ENCODE measurements at regions not wholly inside any gene's neighbourhood (a gene's known extent, or its start where the extent isn't known, plus 50 kb on each side); places are given as distances from the start of the nearest gene placed in this dataset.

DNA sequence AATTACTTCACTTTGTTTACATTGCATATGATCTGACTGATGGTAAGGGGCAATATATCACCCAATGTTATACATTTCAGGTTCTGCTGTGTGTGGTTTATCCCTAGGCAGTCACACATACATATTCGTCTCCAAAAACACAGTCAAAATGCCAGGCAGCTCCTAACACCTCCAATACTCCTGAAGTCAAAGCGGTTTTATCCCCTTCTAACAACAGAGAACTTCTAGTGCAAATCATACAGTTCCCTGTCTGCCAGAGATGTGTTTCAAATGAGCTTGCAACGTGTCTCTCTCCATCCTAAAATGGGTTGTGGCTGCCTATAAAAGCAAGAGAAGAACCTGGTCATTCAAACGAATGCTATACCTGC lies 328.9 kb downstream of the ELAVL2 start:
- no peaks in the 10 kb centered on the region for H3K9me2 ChIP-seq (ENCODE audit: insufficient read depth, low read length)
- H3F3A ChIP-seq (ENCODE audit: insufficient read depth, low read length, poor library complexity, severe bottlenecking): no peaks in the 10 kb centered on the region
- peak overlapping the region; percentile 6 for H3K4me3 ChIP-seq (ENCODE audit: low read length)
- no peak for TF ChIP-seq TAF1 (IDR thresholded peaks at IDR 0.05; ENCODE audit: low read depth)
- TF ChIP-seq EP300 (conservative IDR thresholded peaks at IDR 0.05; ENCODE audit: poor library complexity, severe bottlenecking): no peak
- TF ChIP-seq MXI1 (conservative IDR thresholded peaks at IDR 0.05; ENCODE audit: poor library complexity, severe bottlenecking): no peak
- no peak for TF ChIP-seq POLR2AphosphoS5 (IDR thresholded peaks at IDR 0.05)
- TF ChIP-seq EZH2 (IDR thresholded peaks at IDR 0.05; ENCODE audit: borderline replicate concordance, insufficient read depth, low read length, poor library complexity, severe bottlenecking): no peak
- no peak for TF ChIP-seq SMC3 (conservative IDR thresholded peaks at IDR 0.05; ENCODE audit: poor library complexity)
- TF ChIP-seq RAD21 (conservative IDR thresholded peaks at IDR 0.05): no peak
- TF ChIP-seq, protein P1, sequence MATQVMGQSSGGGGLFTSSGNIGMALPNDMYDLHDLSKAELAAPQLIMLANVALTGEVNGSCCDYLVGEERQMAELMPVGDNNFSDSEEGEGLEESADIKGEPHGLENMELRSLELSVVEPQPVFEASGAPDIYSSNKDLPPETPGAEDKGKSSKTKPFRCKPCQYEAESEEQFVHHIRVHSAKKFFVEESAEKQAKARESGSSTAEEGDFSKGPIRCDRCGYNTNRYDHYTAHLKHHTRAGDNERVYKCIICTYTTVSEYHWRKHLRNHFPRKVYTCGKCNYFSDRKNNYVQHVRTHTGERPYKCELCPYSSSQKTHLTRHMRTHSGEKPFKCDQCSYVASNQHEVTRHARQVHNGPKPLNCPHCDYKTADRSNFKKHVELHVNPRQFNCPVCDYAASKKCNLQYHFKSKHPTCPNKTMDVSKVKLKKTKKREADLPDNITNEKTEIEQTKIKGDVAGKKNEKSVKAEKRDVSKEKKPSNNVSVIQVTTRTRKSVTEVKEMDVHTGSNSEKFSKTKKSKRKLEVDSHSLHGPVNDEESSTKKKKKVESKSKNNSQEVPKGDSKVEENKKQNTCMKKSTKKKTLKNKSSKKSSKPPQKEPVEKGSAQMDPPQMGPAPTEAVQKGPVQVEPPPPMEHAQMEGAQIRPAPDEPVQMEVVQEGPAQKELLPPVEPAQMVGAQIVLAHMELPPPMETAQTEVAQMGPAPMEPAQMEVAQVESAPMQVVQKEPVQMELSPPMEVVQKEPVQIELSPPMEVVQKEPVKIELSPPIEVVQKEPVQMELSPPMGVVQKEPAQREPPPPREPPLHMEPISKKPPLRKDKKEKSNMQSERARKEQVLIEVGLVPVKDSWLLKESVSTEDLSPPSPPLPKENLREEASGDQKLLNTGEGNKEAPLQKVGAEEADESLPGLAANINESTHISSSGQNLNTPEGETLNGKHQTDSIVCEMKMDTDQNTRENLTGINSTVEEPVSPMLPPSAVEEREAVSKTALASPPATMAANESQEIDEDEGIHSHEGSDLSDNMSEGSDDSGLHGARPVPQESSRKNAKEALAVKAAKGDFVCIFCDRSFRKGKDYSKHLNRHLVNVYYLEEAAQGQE (IDR thresholded peaks at IDR 0.05; ENCODE audit: borderline replicate concordance): no peak
- TF ChIP-seq, protein P2, sequence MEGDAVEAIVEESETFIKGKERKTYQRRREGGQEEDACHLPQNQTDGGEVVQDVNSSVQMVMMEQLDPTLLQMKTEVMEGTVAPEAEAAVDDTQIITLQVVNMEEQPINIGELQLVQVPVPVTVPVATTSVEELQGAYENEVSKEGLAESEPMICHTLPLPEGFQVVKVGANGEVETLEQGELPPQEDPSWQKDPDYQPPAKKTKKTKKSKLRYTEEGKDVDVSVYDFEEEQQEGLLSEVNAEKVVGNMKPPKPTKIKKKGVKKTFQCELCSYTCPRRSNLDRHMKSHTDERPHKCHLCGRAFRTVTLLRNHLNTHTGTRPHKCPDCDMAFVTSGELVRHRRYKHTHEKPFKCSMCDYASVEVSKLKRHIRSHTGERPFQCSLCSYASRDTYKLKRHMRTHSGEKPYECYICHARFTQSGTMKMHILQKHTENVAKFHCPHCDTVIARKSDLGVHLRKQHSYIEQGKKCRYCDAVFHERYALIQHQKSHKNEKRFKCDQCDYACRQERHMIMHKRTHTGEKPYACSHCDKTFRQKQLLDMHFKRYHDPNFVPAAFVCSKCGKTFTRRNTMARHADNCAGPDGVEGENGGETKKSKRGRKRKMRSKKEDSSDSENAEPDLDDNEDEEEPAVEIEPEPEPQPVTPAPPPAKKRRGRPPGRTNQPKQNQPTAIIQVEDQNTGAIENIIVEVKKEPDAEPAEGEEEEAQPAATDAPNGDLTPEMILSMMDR (IDR thresholded peaks at IDR 0.05; ENCODE audit: poor library complexity, severe bottlenecking): no peak
- H3K4me2 ChIP-seq (ENCODE audit: low read length): peak overlapping the region; percentile 60
- no peaks in the 10 kb centered on the region for H3K79me2 ChIP-seq (replicated peaks; ENCODE audit: insufficient read depth, low read length)
- H2AFZ ChIP-seq (ENCODE audit: low read depth, low read length): no peak overlapping the region
- no peaks in the 10 kb centered on the region for H3K36me3 ChIP-seq (ENCODE audit: insufficient read depth, low read length)
- H3K9me3 ChIP-seq (ENCODE audit: low read length): peaks cover 3% of the 10 kb centered on the region
- H3K9ac ChIP-seq (ENCODE audit: low read length): no peak overlapping the region
- H3K27ac ChIP-seq (ENCODE audit: low read length): peak overlapping the region; percentile 65
- H4K20me1 ChIP-seq (ENCODE audit: insufficient read depth): no peaks in the 10 kb centered on the region
- no peaks in the 10 kb centered on the region for H3K27me3 ChIP-seq (ENCODE audit: insufficient read depth, low read depth, low read length)

DNA sequence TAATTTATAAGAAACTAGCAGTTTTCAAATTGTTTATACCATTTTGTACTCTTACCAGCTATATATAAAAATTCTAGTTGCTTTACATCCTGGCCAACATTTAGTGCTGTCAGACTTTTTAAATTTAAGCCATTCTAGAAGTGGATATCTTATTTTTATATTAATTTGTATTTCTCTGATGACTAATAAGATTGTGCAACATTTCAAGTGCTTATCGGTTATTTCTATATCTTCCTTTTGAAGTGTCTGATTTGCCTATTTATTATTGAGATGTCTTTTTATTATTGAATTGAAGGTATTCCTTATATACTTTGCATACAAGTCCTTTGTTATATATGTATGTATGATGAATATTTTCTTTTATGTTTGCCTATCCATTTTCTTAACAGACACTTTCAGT lies 324.0 kb downstream of the ELAVL2 start:
- Histone ChIP-seq H3K9me3 (ENCODE audit: low read length) (peaks cover 3% of the 10 kb centered on the region), H3K4me2 (ENCODE audit: low read length) (no peak overlapping the region), H2AFZ (ENCODE audit: low read depth, low read length) (no peak overlapping the region), H3K9me2 (ENCODE audit: insufficient read depth, low read length) (no peaks in the 10 kb centered on the region), H3F3A (ENCODE audit: insufficient read depth, low read length, poor library complexity, severe bottlenecking) (no peaks in the 10 kb centered on the region), H3K9ac (ENCODE audit: low read length) (no peak overlapping the region), H3K4me3 (ENCODE audit: low read length) (no peak overlapping the region), H3K79me2 (replicated peaks; ENCODE audit: insufficient read depth, low read length) (no peaks in the 10 kb centered on the region), H3K36me3 (ENCODE audit: insufficient read depth, low read length) (no peaks in the 10 kb centered on the region), H4K20me1 (ENCODE audit: insufficient read depth) (no peaks in the 10 kb centered on the region), H3K27me3 (ENCODE audit: insufficient read depth, low read depth, low read length) (no peaks in the 10 kb centered on the region), H3K27ac (ENCODE audit: low read length) (no peak overlapping the region)
- TF ChIP-seq RAD21 (conservative IDR thresholded peaks at IDR 0.05): no peak
- TF ChIP-seq, protein P1 (IDR thresholded peaks at IDR 0.05; ENCODE audit: borderline replicate concordance): no peak
- TF ChIP-seq EP300 (conservative IDR thresholded peaks at IDR 0.05; ENCODE audit: poor library complexity, severe bottlenecking): no peak
- TF ChIP-seq, protein P2 (IDR thresholded peaks at IDR 0.05; ENCODE audit: poor library complexity, severe bottlenecking): no peak
- no peak for TF ChIP-seq EZH2 (IDR thresholded peaks at IDR 0.05; ENCODE audit: borderline replicate concordance, insufficient read depth, low read length, poor library complexity, severe bottlenecking)
- TF ChIP-seq SMC3 (conservative IDR thresholded peaks at IDR 0.05; ENCODE audit: poor library complexity): no peak
- TF ChIP-seq TAF1 (IDR thresholded peaks at IDR 0.05; ENCODE audit: low read depth): no peak
- TF ChIP-seq MXI1 (conservative IDR thresholded peaks at IDR 0.05; ENCODE audit: poor library complexity, severe bottlenecking): no peak
- no peak for TF ChIP-seq POLR2AphosphoS5 (IDR thresholded peaks at IDR 0.05)
